Mesothelial cell of epicardium (in vitro differentiated cells): ENCODE measurements at regions not wholly inside any gene's neighbourhood (a gene's known extent, or its start where the extent isn't known, plus 50 kb on each side); places are given as distances from the start of the nearest gene placed in this dataset.
A peak's percentile ranks its signal among the peaks of the same experiment; 100 is the strongest.

ENCODE experiments used
- DNase-seq, 2 experiments: peaks; one replicate each; pipeline ENCODE4 v3.0.0; 2021; ENCODE audit warnings: low spot score in 2 of 2; ENCODE audit not compliant: unreplicated experiment in 2 of 2
- H3K27ac Mint-ChIP-seq: 2 replicates; pipeline ENCODE4 v1.8.0; 2021; ENCODE audit warnings: mixed read lengths
- H3K27me3 Mint-ChIP-seq: 2 replicates; pipeline ENCODE4 v1.8.0; 2021; ENCODE audit warnings: low read depth, mixed read lengths
- H3K36me3 Mint-ChIP-seq: 2 replicates; pipeline ENCODE4 v1.8.0; 2021; ENCODE audit warnings: mixed read lengths
- H3K4me1 Mint-ChIP-seq: 2 replicates; pipeline ENCODE4 v1.8.0; 2021; ENCODE audit warnings: mixed read lengths
- H3K4me3 Mint-ChIP-seq: 2 replicates; pipeline ENCODE4 v1.8.0; 2021; ENCODE audit warnings: mild to moderate bottlenecking, moderate library complexity, mixed read lengths
- H3K9me3 Mint-ChIP-seq: 2 replicates; pipeline ENCODE4 v1.8.0; 2021; ENCODE audit warnings: mixed read lengths
- TF ChIP-seq, protein P1 (sequence below): fragments of 200-600 bp; sonication (generic); IDR thresholded peaks from one replicate; pipeline ENCODE4 v1.5.0; 2021; ENCODE audit warnings: antibody characterized with exemption; ENCODE audit not compliant: unreplicated experiment

DNA sequence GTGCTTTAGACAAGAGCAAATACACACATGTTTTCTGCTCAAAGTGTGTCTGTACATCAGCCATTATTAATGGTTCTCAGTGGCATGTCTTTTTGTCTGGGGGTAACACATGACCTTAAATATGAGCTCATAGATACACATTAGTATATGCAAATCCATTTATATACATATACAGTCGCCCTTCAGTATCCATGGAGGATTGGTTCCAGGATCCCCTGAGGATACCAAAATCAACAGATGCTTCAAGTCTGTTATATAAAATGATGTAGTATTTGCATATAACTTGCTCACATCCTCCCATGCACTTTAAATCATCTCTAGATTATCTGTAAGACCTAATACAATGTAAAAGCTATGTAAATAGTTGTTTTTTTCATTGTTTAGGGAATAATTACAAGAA lies 298.1 kb downstream of the OLFM4 start:
- Mint-ChIP-seq H3K4me1 (peaks cover 3% of the 10 kb centered on the region), H3K9me3 (peaks cover 6% of the 10 kb centered on the region), H3K27me3 (peaks cover 17% of the 10 kb centered on the region), H3K4me3 (no peak overlapping the region), H3K36me3 (no peaks in the 10 kb centered on the region), H3K27ac (no peak overlapping the region)
- TF ChIP-seq, protein P1, sequence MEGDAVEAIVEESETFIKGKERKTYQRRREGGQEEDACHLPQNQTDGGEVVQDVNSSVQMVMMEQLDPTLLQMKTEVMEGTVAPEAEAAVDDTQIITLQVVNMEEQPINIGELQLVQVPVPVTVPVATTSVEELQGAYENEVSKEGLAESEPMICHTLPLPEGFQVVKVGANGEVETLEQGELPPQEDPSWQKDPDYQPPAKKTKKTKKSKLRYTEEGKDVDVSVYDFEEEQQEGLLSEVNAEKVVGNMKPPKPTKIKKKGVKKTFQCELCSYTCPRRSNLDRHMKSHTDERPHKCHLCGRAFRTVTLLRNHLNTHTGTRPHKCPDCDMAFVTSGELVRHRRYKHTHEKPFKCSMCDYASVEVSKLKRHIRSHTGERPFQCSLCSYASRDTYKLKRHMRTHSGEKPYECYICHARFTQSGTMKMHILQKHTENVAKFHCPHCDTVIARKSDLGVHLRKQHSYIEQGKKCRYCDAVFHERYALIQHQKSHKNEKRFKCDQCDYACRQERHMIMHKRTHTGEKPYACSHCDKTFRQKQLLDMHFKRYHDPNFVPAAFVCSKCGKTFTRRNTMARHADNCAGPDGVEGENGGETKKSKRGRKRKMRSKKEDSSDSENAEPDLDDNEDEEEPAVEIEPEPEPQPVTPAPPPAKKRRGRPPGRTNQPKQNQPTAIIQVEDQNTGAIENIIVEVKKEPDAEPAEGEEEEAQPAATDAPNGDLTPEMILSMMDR, result no peak
- DNase-seq, result no peak

DNA sequence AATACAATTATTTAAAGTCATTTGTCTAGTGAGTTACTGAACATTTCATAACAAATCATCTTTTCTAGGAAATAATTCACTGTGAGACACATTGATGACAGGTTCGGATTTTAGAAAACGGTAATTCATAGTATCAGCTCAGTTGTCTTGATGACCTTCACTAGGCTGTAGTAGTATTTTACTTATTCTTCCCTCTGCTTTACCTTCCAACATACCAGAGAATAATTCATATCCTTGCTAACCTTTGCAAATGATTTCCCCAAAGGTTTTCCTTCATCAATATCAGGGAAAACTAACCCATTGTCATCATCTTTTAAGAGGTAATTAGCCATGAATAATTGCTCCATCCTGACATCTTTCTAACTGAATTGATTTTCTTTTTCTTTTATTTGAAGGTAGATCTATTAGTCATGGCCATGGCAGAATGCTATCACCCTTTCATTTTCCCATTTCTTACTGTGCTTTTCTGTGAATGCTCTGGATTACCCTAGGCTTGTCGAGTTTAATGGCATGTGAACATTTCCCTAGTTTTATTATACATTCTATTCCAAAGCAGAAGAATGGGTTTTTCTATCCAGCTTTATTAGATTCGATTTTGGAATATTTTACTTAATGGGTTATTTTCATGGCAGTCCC lies 299.2 kb downstream of the OLFM4 start:
- H3K4me3 Mint-ChIP-seq, result no peak overlapping the region
- peaks cover 3% of the 10 kb centered on the region for H3K4me1 Mint-ChIP-seq
- no peak overlapping the region for H3K27ac Mint-ChIP-seq
- peaks cover 17% of the 10 kb centered on the region for H3K27me3 Mint-ChIP-seq
- H3K9me3 Mint-ChIP-seq, result peaks cover 6% of the 10 kb centered on the region
- DNase-seq, result no peak
- TF ChIP-seq, protein P1, result no peak
- no peaks in the 10 kb centered on the region for H3K36me3 Mint-ChIP-seq

DNA sequence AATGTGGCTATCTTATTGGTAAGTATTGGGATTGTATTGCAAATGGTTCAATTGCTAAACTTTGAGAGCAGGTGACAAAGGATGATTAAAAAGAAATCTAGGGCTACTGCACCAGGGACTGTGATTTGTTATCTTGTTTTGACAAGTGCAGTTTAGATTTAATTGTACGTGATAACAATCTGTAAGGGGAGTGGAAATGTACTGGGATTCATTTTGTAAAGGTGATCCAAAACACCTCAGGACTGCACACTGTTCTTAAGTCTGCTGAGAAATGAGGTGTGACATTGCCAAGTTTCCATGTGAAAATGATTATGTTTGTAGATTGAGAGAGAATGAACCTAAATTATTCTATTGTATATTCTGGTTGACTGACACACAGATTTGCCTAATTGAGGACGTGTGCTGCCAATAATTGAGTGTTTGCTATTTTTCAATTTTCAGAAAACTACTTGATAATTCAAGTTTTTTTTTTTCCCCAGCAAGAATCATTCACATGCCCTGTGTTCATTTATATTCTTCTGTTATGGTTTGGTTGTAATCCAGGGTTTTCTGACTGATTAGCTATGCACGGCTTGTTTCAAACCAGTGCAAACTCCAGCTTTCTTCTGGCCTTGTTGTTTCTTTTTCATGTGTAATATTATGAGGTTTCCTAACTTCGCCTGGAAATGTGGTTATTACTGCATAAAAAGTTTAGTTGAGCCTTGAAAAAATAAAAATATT lies 308.0 kb downstream of the OLFM4 start:
- peaks cover 5% of the 10 kb centered on the region for H3K9me3 Mint-ChIP-seq
- no peak overlapping the region for H3K27ac Mint-ChIP-seq
- no peak overlapping the region for H3K4me3 Mint-ChIP-seq
- no peaks in the 10 kb centered on the region for H3K27me3 Mint-ChIP-seq
- DNase-seq, result no peak
- H3K4me1 Mint-ChIP-seq, result peaks cover 4% of the 10 kb centered on the region
- no peaks in the 10 kb centered on the region for H3K36me3 Mint-ChIP-seq
- TF ChIP-seq, protein P1, result no peak

DNA sequence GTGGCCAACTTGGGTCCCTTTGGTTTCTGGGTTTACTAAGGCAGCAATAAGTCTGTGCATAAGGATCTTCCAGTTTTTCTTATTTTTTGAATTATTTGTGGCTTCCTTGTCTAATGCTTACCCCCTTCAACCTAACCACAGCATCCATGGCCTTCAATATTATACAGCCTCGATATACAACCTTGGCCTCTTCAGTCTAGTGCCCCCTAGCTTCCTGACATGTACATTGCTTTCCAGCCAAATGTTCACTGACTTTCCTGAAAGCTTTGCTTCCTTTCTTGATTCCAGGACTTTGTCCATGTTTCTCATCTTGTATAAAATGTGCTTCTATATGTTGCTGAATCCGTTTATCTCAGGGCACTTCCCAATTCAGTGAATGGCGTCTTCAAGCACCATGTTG lies 310.1 kb downstream of the OLFM4 start:
- Mint-ChIP-seq H3K9me3 (peaks cover 5% of the 10 kb centered on the region), H3K27me3 (no peaks in the 10 kb centered on the region), H3K27ac (no peak overlapping the region), H3K4me3 (no peak overlapping the region), H3K4me1 (peaks cover 4% of the 10 kb centered on the region), H3K36me3 (no peaks in the 10 kb centered on the region)
- TF ChIP-seq, protein P1, result peak; percentile 29
- DNase-seq, result no peak

DNA sequence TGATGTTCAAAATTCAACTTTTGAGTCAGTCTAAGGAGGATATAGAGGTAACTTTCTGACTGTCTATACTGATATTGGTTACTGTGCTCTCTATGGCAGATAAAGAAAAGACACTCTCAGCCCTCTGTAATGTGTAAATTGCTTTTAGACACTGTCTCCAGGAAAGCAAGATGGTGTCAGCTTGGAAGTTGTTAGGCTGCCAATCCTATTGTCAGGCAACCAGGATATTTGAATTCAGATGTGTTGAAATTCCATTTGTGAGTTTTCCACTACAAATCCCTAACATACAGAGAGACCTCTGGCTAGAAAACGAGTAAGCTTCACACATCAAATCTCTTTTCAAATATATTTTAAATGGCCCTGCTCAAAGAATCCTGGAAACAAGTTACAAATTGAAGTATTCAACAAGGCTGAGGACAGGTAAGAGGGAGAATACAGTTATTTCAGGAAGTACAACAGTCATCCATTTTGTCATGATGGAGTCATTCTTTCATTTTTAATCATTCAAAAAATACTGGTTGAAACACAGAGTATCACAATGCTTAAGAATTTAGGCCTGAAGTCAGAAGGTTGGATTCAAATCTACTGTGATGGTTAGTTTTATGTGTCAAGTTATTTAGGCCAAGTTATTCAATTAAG lies 312.0 kb downstream of the OLFM4 start:
- Mint-ChIP-seq H3K27ac (no peak overlapping the region), H3K4me3 (no peak overlapping the region), H3K9me3 (peaks cover 3% of the 10 kb centered on the region), H3K27me3 (no peaks in the 10 kb centered on the region), H3K36me3 (no peaks in the 10 kb centered on the region), H3K4me1 (peaks cover 4% of the 10 kb centered on the region)
- DNase-seq, result no peak
- TF ChIP-seq, protein P1, result no peak
